ENCODE measurements at regions not wholly inside any gene's neighbourhood (a gene's known extent, or its start where the extent isn't known, plus 50 kb on each side); places are given as distances from the start of the nearest gene placed in this dataset.
"Not testable (repeated sequence)": the region's sequence is repeated elsewhere in the genome, so short reads cannot be mapped to it uniquely, and the experiment has no call there.

- not testable (repeated sequence) for TF ChIP-seq CTCF, POLR2A (IDR thresholded peaks at IDR 0.05)
Observed at GRCh38 chr9:41022365-41022764, 106.1 kb downstream of the FOXD4L6 start.
